Testis (tissue), 2 donors: ENCODE measurements at regions not wholly inside any gene's neighbourhood (a gene's known extent, or its start where the extent isn't known, plus 50 kb on each side); places are given as distances from the start of the nearest gene placed in this dataset.

Experiments used
- POLR2A ChIP-seq: fragments of 450-650 bp; IDR thresholded peaks from one replicate; pipeline ENCODE4 v1.6.1; 2017; ENCODE audit warnings: antibody characterized with exemption, mild to moderate bottlenecking, moderate library complexity
- TF ChIP-seq, protein P1 (sequence below), 3 experiments: fragments of 450-650 bp in 2 of 3; fragments of 200-600 bp in 1 of 3; sonication (generic) in 1 of 3; IDR thresholded peaks; one replicate each; pipeline ENCODE4 v1.5.1; 2016 to 2019; ENCODE audit warnings: antibody characterized with exemption in 3 of 3, mild to moderate bottlenecking in 2 of 3, moderate library complexity in 1 of 3

DNA sequence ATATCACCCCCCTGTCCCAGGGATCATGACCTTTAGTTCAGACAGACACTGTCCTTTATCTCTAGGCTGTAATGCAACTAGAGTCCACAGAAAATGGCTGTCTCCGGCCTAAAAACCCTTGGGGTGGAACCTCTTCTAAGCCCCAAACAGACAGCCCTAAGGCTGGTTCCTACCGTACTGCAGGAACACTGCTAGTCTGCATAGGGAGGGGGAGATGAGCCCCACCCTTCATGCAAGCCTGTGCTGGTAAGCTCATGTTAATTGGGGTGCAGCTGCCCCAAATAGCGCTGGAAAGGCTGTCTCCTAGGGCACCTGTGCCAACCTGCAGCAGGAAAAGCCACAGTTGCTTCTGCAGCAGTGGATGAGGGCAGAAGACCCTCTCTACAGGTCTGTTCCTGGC, 252.1 kb upstream of the MDFIC2 start:
- TF ChIP-seq, protein P1, sequence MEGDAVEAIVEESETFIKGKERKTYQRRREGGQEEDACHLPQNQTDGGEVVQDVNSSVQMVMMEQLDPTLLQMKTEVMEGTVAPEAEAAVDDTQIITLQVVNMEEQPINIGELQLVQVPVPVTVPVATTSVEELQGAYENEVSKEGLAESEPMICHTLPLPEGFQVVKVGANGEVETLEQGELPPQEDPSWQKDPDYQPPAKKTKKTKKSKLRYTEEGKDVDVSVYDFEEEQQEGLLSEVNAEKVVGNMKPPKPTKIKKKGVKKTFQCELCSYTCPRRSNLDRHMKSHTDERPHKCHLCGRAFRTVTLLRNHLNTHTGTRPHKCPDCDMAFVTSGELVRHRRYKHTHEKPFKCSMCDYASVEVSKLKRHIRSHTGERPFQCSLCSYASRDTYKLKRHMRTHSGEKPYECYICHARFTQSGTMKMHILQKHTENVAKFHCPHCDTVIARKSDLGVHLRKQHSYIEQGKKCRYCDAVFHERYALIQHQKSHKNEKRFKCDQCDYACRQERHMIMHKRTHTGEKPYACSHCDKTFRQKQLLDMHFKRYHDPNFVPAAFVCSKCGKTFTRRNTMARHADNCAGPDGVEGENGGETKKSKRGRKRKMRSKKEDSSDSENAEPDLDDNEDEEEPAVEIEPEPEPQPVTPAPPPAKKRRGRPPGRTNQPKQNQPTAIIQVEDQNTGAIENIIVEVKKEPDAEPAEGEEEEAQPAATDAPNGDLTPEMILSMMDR (IDR thresholded peaks at IDR 0.05), result no peak
- TF ChIP-seq POLR2A, result no peak
